Heart left ventricle (tissue), 13 donors: ENCODE measurements at regions not wholly inside any gene's neighbourhood (a gene's known extent, or its start where the extent isn't known, plus 50 kb on each side); places are given as distances from the start of the nearest gene placed in this dataset.

Experiments used
- POLR2A ChIP-seq, 2 donors: fragments of 450-650 bp; IDR thresholded peaks; one replicate each; pipeline ENCODE4 v1.6.1; 2017; ENCODE audit warnings: antibody characterized with exemption in 2 of 2, mild to moderate bottlenecking in 2 of 2, moderate library complexity in 2 of 2
- TF ChIP-seq, protein P1 (sequence below), 12 donors: fragments of 200-600 bp; sonication (generic) in 4 of 12; IDR thresholded peaks; one replicate each; pipeline versions ENCODE4 v1.5.0 to v1.8.0; 2018 to 2022; ENCODE audit warnings: antibody characterized with exemption in 12 of 12, mild to moderate bottlenecking in 5 of 12
- donor health status: ischemic (EF 13 %, LVEDD 7.1; RV severe dilation, severe dysfunction).
- donor health status: DM: no; HTN: yes; CAD: no.
- donor health status: DM: no; HTN: no; CAD: no.
- donor health status: ischemic (EF 25% LVEDD 6.9; RV normal size, moderate dysfunction).
- donor health status: ischemic (EF 25% LVEDD 5.7; RV mildly dilated, moderate dysfunction).
- donor health status: ischemic (EF 35%, LVEDD 5.7; RV mildly dilated, moderate dysfunction).
- donor health status: nonischemic (EF 11% LVEDD 7.7; RV severe dilation, severe dysfunction).
- donor health status: DM: yes; HTN: yes; CAD: no.
- donor health status: PGD.
- donor health status: ischemic (EF 29% LVEDD 5.4; RV normal size, mild dysfunction).
- donor health status: nonischemic (EF 23%, LVEDD 6.1; RV moderate dilation, normal function).

- TF ChIP-seq, protein P1, sequence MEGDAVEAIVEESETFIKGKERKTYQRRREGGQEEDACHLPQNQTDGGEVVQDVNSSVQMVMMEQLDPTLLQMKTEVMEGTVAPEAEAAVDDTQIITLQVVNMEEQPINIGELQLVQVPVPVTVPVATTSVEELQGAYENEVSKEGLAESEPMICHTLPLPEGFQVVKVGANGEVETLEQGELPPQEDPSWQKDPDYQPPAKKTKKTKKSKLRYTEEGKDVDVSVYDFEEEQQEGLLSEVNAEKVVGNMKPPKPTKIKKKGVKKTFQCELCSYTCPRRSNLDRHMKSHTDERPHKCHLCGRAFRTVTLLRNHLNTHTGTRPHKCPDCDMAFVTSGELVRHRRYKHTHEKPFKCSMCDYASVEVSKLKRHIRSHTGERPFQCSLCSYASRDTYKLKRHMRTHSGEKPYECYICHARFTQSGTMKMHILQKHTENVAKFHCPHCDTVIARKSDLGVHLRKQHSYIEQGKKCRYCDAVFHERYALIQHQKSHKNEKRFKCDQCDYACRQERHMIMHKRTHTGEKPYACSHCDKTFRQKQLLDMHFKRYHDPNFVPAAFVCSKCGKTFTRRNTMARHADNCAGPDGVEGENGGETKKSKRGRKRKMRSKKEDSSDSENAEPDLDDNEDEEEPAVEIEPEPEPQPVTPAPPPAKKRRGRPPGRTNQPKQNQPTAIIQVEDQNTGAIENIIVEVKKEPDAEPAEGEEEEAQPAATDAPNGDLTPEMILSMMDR (IDR thresholded peaks at IDR 0.05): no peak
- no peak for TF ChIP-seq POLR2A (IDR thresholded peaks at IDR 0.05)
Measured at GRCh38 chr3:168884353-168884903, 779.1 kb downstream of the MECOM start.
